GM18520 (cell line): ENCODE measurements at regions not wholly inside any gene's neighbourhood (a gene's known extent, or its start where the extent isn't known, plus 50 kb on each side); places are given as distances from the start of the nearest gene placed in this dataset.
"Not testable (repeated sequence)": the region's sequence is repeated elsewhere in the genome, so short reads cannot be mapped to it uniquely, and the experiment has no call there.

Experiments
- ATAC-seq: cut with Tn5 transposase; IDR thresholded peaks from one replicate; pipeline ENCODE4 v1.9.1; 2021; ENCODE audit not compliant: unreplicated experiment

- not testable (repeated sequence) for ATAC-seq
These were observed 139.3 kb downstream of the ATXN7L3B start for GRCh38 chr12:74676955-74677354.

GRCh38 chr12:74685385-74685784 is 147.8 kb downstream of the ATXN7L3B start:
- ATAC-seq, result no peak

- no peak for ATAC-seq
These were observed 151.5 kb downstream of the ATXN7L3B start for GRCh38 chr12:74689071-74689655.

- no peak for ATAC-seq
These were observed 152.3 kb downstream of the ATXN7L3B start for GRCh38 chr12:74689929-74690328.

- ATAC-seq, result no peak
These were observed 181.8 kb downstream of the ATXN7L3B start for GRCh38 chr12:74719447-74719846.

- ATAC-seq, result no peak
These were observed 185.1 kb downstream of the ATXN7L3B start for GRCh38 chr12:74722709-74723108.

GRCh38 chr12:74725154-74725553 is 187.5 kb downstream of the ATXN7L3B start:
- no peak for ATAC-seq

- ATAC-seq, result no peak
These were observed 190.4 kb downstream of the ATXN7L3B start for GRCh38 chr12:74728006-74728405.

- ATAC-seq, result no peak
These were observed 194.6 kb downstream of the ATXN7L3B start for GRCh38 chr12:74732164-74732784.

GRCh38 chr12:74732826-74733225 is 195.2 kb downstream of the ATXN7L3B start:
- ATAC-seq, result no peak

GRCh38 chr12:74741112-74741511 is 203.5 kb downstream of the ATXN7L3B start:
- no peak for ATAC-seq

- no peak for ATAC-seq
These were observed 209.7 kb downstream of the ATXN7L3B start for GRCh38 chr12:74747305-74747704.

- ATAC-seq, result no peak
These were observed 213.8 kb downstream of the ATXN7L3B start for GRCh38 chr12:74751441-74751840.

- no peak for ATAC-seq
These were observed 214.6 kb downstream of the ATXN7L3B start for GRCh38 chr12:74752215-74752614.

GRCh38 chr12:74770552-74770951 is 232.9 kb downstream of the ATXN7L3B start:
- ATAC-seq, result no peak

GRCh38 chr12:74775276-74775675 is 237.6 kb downstream of the ATXN7L3B start:
- no peak for ATAC-seq

- ATAC-seq, result no peak
These were observed 238.7 kb downstream of the ATXN7L3B start for GRCh38 chr12:74776378-74776777.

GRCh38 chr12:74780182-74780849 is 242.7 kb downstream of the ATXN7L3B start:
- ATAC-seq, result no peak

- ATAC-seq, result not testable (repeated sequence)
These were observed 243.2 kb downstream of the ATXN7L3B start for GRCh38 chr12:74780850-74781241.

- no peak for ATAC-seq
These were observed 244.4 kb downstream of the ATXN7L3B start for GRCh38 chr12:74781991-74782485.

- ATAC-seq, result no peak
These were observed 253.3 kb downstream of the ATXN7L3B start for GRCh38 chr12:74790931-74791330.

GRCh38 chr12:74791365-74791764 is 253.7 kb downstream of the ATXN7L3B start:
- ATAC-seq, result no peak
